Activated T-helper 9 cell treated with anti-CD3 and anti-CD28 coated beads, Interleukin-2, amount 50 U/mL, for 16 hours (primary cell): ENCODE measurements at regions not wholly inside any gene's neighbourhood (a gene's known extent, or its start where the extent isn't known, plus 50 kb on each side); places are given as distances from the start of the nearest gene placed in this dataset.
"Not testable (repeated sequence)": the region's sequence is repeated elsewhere in the genome, so short reads cannot be mapped to it uniquely, and the experiment has no call there.

Source experiments
- DNase-seq: peaks from one replicate; pipeline ENCODE4 v3.0.0-alpha.2; 2020; ENCODE audit warnings: low read depth

DNA sequence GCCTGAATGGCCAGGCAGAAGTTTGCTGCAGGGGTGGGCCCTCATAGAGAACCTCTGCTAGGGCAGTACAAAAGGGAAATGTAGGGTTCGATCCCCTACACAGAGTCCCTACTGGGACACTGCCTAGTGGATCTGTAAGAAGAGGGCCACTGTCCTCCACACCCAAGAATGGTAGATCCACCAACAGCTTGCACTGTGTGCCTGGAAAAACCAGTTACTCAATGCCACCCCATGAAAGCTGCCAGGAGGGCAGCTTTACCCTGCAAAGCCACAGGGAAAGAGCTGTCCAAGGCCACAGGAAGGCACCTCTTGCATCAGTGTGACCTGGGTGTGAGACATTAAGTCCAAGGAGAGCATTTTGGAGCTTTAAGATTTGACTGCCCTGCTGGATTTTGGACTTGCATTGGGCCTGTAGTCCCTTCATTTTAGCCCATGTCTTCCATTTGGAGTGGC is 781.6 kb downstream of the TRAM1L1 start:
- DNase-seq = no peak

- DNase-seq = no peak
Measured at GRCh38 chr4:116302990-116303735, 782.2 kb downstream of the TRAM1L1 start.

DNA sequence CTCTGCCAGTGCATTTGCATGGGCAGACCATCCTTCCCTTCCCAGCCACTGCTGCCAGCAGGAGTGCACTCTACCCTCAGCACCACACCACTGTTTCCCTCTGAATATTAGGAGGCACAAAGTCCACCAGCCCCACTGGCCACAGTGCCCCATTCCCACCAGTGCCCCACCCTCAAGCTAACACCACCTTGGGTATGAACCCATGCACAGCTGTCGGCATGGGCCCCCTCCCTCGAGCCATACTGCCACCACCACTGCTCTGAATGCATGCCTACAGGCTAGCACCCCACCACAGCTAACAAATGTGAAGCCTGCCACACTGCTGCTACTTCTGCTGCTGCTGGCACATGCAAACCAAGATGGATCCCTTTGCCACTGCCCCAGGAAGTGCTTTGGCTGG is 810.4 kb downstream of the TRAM1L1 start:
- no peak for DNase-seq

GRCh38 chr4:116272336-116272735 is 813.0 kb downstream of the TRAM1L1 start:
- no peak for DNase-seq

GRCh38 chr4:116260931-116261330 is 824.4 kb downstream of the TRAM1L1 start:
- DNase-seq = not testable (repeated sequence)

GRCh38 chr4:116244771-116245170 is 840.6 kb downstream of the TRAM1L1 start:
- DNase-seq = no peak

DNA sequence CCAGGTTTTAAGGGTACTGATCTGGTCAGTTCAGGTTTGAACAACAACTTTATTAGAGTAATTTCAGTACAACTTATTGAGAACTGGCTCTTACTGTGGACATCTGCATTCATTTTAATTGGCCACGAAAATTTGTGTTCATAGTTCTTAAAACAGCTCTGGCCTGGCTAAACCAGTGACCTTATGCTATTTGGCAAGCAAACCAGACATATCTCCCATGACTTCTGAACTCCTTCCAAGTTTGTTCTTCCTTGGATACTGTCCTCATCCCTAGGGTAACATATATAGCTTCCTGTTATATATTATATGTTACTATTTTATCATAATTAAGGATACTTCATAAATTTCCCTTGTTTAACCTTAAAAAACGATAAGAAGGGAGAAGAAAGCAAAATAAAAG is 841.9 kb downstream of the TRAM1L1 start:
- DNase-seq = no peak

DNA sequence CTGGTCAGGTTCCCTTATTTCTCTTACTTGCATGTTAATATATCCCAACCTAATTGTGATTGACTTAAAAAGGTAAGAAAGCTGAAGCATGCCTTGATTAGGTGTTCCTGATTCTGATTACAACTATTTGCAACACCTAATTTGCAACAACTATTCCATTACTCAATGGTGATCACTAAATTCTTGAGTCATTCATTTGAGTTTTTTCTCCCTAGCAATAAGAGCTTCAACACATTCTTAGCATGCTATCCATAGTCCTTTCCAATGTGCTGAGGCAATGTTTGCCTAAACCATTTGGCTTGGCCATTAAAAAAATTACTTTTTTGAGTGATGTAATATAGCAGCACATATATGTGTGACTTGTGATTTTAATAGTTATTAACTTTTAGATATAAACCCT is 851.4 kb downstream of the TRAM1L1 start:
- no peak for DNase-seq

GRCh38 chr4:116231999-116232398 is 853.4 kb downstream of the TRAM1L1 start:
- not testable (repeated sequence) for DNase-seq

- no peak for DNase-seq
Measured at GRCh38 chr4:116229420-116229819, 856.0 kb downstream of the TRAM1L1 start.

GRCh38 chr4:116223040-116223732 is 862.2 kb downstream of the TRAM1L1 start:
- DNase-seq = no peak

DNA sequence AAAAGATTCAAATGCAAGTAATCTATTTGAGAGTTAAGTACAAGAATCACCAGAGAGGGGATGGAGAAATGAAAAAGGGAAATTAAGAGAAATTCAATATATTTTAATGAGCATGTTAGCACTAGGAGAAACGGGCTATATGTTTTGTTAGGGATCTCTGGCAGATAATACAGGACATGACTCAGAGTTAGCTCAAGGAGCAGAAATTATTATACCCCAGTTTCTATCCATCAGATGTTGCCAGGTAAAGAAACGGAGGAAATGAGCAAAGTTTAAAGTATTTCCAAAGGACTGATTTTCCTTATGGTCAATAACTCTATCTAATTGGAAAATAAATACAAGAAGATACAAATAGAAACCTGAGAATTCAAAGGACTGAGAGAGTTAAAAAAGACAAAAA is 867.6 kb downstream of the TRAM1L1 start:
- no peak for DNase-seq

DNA sequence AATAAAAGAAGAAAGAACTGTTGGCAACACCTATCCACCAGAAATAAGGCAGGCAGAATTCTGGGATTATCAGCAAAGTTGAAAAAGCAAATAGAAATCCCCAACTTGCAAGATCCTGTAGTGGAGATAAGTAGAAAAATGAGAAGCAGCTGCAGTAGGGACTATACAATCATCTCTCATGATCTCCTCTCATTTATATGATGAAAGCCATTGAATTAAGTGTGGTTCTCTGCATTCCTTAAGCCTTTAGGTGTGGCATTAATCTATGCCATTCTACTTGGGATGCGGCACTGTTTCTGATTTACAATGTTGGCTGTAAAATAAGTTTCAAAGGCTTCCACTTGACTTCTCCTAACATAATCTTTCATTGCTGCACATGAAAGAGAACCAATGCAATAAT is 869.8 kb downstream of the TRAM1L1 start:
- DNase-seq = no peak

- no peak for DNase-seq
Measured at GRCh38 chr4:116202524-116202923, 882.9 kb downstream of the TRAM1L1 start.

GRCh38 chr4:116197317-116197809 is 888.0 kb downstream of the TRAM1L1 start:
- no peak for DNase-seq

- no peak for DNase-seq
Measured at GRCh38 chr4:116183241-116183640, 902.1 kb downstream of the TRAM1L1 start.

DNA sequence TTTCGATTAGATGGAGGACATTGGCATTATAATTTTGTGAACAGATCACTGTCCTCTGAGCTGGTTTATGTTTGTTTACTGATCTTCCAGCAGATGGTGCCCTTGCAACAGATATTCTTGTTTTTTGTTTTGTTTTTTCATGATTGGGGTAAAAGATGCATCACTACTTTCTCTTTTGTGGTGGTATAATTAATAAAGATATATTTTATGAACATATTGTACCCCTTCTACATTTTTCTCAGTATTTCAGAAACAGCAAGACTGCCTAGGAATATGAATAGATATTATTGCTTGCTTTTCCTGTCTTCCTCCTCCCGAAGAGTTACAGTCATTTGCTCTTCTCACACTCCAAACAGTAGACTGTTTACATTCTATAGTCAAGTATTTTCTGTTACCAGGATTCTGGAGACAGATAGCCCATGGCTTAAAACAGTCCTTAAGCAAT is 905.2 kb downstream of the TRAM1L1 start:
- no peak for DNase-seq

GRCh38 chr4:116151371-116151770 is 934.0 kb downstream of the TRAM1L1 start:
- not testable (repeated sequence) for DNase-seq

- DNase-seq = no peak
Measured at GRCh38 chr4:116150152-116150551, 935.2 kb downstream of the TRAM1L1 start.

- no peak for DNase-seq
Measured at GRCh38 chr4:116143198-116143597, 942.2 kb downstream of the TRAM1L1 start.

- no peak for DNase-seq
Measured at GRCh38 chr4:116132946-116133345, 952.4 kb downstream of the TRAM1L1 start.

- no peak for DNase-seq
Measured at GRCh38 chr4:116126794-116127193, 958.6 kb downstream of the TRAM1L1 start.

DNA sequence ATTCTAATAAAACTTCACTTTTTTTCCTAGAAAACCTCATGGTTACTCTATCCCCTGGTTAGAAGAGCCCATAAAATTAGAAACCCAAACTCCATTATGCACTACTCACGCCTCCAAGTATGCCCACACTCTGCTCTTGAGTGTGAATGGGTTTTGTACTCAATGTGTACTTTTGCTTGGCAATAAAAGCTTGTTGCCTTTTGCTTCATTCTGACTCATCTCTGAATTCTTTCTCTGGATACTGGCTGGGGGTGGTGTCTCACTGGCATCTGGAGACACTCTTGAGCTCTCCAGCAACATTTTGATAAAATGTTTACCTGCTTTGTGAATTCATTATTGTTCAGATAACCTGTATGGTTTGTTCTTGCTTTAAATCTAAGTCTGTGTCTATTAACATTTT is 963.3 kb downstream of the TRAM1L1 start:
- DNase-seq = no peak
